DOHH2 (cell line): ENCODE measurements at regions not wholly inside any gene's neighbourhood (a gene's known extent, or its start where the extent isn't known, plus 50 kb on each side); places are given as distances from the start of the nearest gene placed in this dataset.

Experiments used
- H3F3A ChIP-seq: fragments of 200-600 bp; sonication (generic), shearing (Covaris generic); 2 replicates; pipeline ENCODE4 v1.6.0; 2016; ENCODE audit warnings: antibody characterized with exemption, mild to moderate bottlenecking; ENCODE audit not compliant: control insufficient read depth, insufficient read depth
- H3K27ac ChIP-seq: fragments of 200-600 bp; sonication (generic); 2 replicates; pipeline ENCODE4 v1.5.1; 2014; ENCODE audit warnings: low read depth, mild to moderate bottlenecking, low read length, moderate library complexity
- H3K27me3 ChIP-seq: fragments of 200-600 bp; sonication (generic); 2 replicates; pipeline ENCODE4 v1.6.1; 2014; ENCODE audit warnings: mild to moderate bottlenecking, low read length, mixed read lengths; ENCODE audit not compliant: control insufficient read depth
- H3K36me3 ChIP-seq: fragments of 200-600 bp; sonication (generic); 2 replicates; pipeline ENCODE4 v1.6.1; 2014; ENCODE audit warnings: mild to moderate bottlenecking, low read length, moderate library complexity, mixed read lengths; ENCODE audit not compliant: control insufficient read depth
- H3K4me1 ChIP-seq: fragments of 200-600 bp; sonication (generic); 2 replicates; pipeline ENCODE4 v1.6.1; 2014; ENCODE audit warnings: mild to moderate bottlenecking, low read length, mixed read lengths; ENCODE audit not compliant: control insufficient read depth
- H3K4me2 ChIP-seq: fragments of 200-600 bp; sonication (generic); 2 replicates; pipeline ENCODE4 v1.6.0; 2014; ENCODE audit warnings: mild to moderate bottlenecking, low read length, moderate library complexity
- H3K4me3 ChIP-seq: fragments of 200-600 bp; sonication (generic); 2 replicates; pipeline ENCODE4 v1.5.1; 2014; ENCODE audit warnings: mild to moderate bottlenecking, low read length, mixed read lengths
- H3K79me2 ChIP-seq: fragments of 200-600 bp; sonication (generic); 2 replicates; pipeline ENCODE4 v1.6.1; 2014; ENCODE audit warnings: mild to moderate bottlenecking, low read length, mixed read lengths; ENCODE audit not compliant: control insufficient read depth
- H3K9me2 ChIP-seq: fragments of 200-600 bp; sonication (generic); replicated peaks from 2 replicates; pipeline ENCODE4 v1.6.1; 2014; ENCODE audit warnings: mild to moderate bottlenecking, low read length, mixed read lengths; ENCODE audit not compliant: control insufficient read depth
- H3K9me3 ChIP-seq: fragments of 200-600 bp; sonication (generic); 2 replicates; pipeline ENCODE4 v1.6.1; 2014; ENCODE audit warnings: antibody characterized with exemption, low read length, mixed read lengths; ENCODE audit not compliant: control insufficient read depth, insufficient read depth
- H4K20me1 ChIP-seq: fragments of 200-600 bp; sonication (generic); 2 replicates; pipeline ENCODE4 v1.6.0; 2014; ENCODE audit warnings: low read depth, mild to moderate bottlenecking, antibody characterized with exemption, low read length, moderate library complexity; ENCODE audit not compliant: control insufficient read depth, insufficient read depth
- EZH2phosphoT487 ChIP-seq: fragments of 200-600 bp; sonication (generic); IDR thresholded peaks from 2 replicates; pipeline ENCODE4 v1.6.1; 2017; ENCODE audit warnings: borderline replicate concordance, mild to moderate bottlenecking, antibody characterized with exemption, low read length, moderate library complexity, mixed read lengths
- TF ChIP-seq, protein P1 (sequence below): fragments of 200-600 bp; sonication (generic); IDR thresholded peaks from one replicate; pipeline ENCODE4 v1.5.1; 2014; ENCODE audit warnings: antibody characterized with exemption, mild to moderate bottlenecking, low read depth, low read length; ENCODE audit not compliant: poor library complexity, severe bottlenecking

DNA sequence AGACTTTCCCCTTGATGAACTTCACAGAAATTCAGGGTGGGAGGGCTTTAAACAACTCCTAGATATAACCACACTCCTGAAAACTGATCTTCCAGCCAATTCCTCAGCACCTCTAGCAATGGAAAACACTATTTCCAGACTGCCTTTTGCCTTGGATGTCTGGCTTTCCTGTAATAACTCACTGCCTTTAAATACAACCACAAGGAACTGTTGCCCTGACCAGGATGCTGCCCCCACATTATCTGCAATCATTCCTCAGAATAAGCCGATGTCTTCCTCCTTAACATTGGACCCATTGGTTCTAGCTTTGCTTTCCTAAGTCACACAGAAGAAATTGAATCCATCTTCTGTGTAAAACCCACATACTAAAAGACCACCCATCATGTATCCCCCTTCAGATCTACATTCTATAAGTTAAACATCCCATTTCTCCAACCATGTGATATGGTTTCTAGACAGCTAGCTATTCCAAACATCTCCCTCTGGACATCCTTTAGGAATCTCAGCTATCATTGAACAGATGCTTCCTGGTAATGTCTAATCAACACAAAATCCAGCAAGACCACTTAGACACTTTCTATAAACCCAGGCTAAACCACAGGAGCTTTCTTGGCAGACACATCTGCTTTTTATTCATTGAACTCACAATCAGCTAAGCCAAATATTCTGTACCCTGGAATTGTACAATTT lies 95.9 kb upstream of the KCNQ5 start:
- Histone ChIP-seq H3K9me3 (no peaks in the 10 kb centered on the region), H3K79me2 (no peaks in the 10 kb centered on the region), H3K27ac (no peak overlapping the region), H3K4me1 (no peaks in the 10 kb centered on the region), H3K27me3 (no peaks in the 10 kb centered on the region), H4K20me1 (no peaks in the 10 kb centered on the region), H3K4me3 (no peak overlapping the region), H3K4me2 (no peak overlapping the region), H3F3A (no peaks in the 10 kb centered on the region), H3K36me3 (no peaks in the 10 kb centered on the region), H3K9me2 (no peaks in the 10 kb centered on the region)
- TF ChIP-seq, protein P1, sequence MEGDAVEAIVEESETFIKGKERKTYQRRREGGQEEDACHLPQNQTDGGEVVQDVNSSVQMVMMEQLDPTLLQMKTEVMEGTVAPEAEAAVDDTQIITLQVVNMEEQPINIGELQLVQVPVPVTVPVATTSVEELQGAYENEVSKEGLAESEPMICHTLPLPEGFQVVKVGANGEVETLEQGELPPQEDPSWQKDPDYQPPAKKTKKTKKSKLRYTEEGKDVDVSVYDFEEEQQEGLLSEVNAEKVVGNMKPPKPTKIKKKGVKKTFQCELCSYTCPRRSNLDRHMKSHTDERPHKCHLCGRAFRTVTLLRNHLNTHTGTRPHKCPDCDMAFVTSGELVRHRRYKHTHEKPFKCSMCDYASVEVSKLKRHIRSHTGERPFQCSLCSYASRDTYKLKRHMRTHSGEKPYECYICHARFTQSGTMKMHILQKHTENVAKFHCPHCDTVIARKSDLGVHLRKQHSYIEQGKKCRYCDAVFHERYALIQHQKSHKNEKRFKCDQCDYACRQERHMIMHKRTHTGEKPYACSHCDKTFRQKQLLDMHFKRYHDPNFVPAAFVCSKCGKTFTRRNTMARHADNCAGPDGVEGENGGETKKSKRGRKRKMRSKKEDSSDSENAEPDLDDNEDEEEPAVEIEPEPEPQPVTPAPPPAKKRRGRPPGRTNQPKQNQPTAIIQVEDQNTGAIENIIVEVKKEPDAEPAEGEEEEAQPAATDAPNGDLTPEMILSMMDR, result no peak
- TF ChIP-seq EZH2phosphoT487, result no peak

- Histone ChIP-seq H3K4me3 (no peak overlapping the region), H3K9me3 (no peaks in the 10 kb centered on the region), H3K79me2 (no peaks in the 10 kb centered on the region), H3K4me2 (no peak overlapping the region), H3K4me1 (no peaks in the 10 kb centered on the region), H3F3A (no peaks in the 10 kb centered on the region), H3K27ac (no peak overlapping the region), H4K20me1 (no peaks in the 10 kb centered on the region), H3K27me3 (no peaks in the 10 kb centered on the region), H3K36me3 (no peaks in the 10 kb centered on the region), H3K9me2 (no peaks in the 10 kb centered on the region)
- TF ChIP-seq, protein P1, result no peak
- no peak for TF ChIP-seq EZH2phosphoT487
These were observed 91.7 kb upstream of the KCNQ5 start for GRCh38 chr6:72530152-72530551.

DNA sequence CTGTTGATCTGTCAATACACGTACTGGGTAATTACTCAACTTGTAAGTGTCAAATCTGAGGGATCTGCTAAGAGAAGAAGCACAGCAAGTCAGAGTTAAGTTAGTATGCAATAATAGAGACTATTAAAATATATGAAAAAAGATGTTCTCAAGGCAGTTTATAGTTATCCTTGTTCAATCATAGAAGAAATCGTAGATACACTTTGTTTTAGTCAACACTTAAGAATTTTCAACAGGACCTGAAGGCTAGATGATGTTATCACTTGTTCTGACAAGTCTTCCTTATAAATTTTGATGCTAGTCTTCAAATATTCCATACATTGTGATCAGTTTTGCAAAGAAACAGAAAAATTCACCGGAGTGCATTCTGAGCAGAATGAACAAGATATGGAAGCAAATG lies 91.1 kb upstream of the KCNQ5 start:
- Histone ChIP-seq H4K20me1 (no peaks in the 10 kb centered on the region), H3K4me2 (no peak overlapping the region), H3K36me3 (no peaks in the 10 kb centered on the region), H3K4me1 (no peaks in the 10 kb centered on the region), H3K79me2 (no peaks in the 10 kb centered on the region), H3K27me3 (no peaks in the 10 kb centered on the region), H3F3A (no peaks in the 10 kb centered on the region), H3K9me2 (no peaks in the 10 kb centered on the region), H3K4me3 (no peak overlapping the region), H3K9me3 (no peaks in the 10 kb centered on the region), H3K27ac (no peak overlapping the region)
- TF ChIP-seq EZH2phosphoT487, result no peak
- TF ChIP-seq, protein P1, result no peak
